Gastrocnemius medialis (tissue), 4 donors: ENCODE measurements at regions not wholly inside any gene's neighbourhood (a gene's known extent, or its start where the extent isn't known, plus 50 kb on each side); places are given as distances from the start of the nearest gene placed in this dataset.
A peak's percentile ranks its signal among the peaks of the same experiment; 100 is the strongest.

Experiments used
- ATAC-seq, 2 donors: fragments of 150-250 bp; one replicate each; pipeline ENCODE4 v1.9.1; 2016
- DNase-seq, 2 donors: peaks; one replicate each; pipeline ENCODE4 v3.0.0-alpha.2; 2019
- H3K27ac ChIP-seq, 4 donors: fragments of 200-600 bp; sonication (generic); 1 replicate in 1 of 4; 2 replicates in 3 of 4; pipeline ENCODE4 v1.5.1; 2016 to 2018; ENCODE audit warnings: mild to moderate bottlenecking in 2 of 4, moderate library complexity in 1 of 4
- H3K27me3 ChIP-seq, 3 donors: fragments of 200-600 bp; sonication (generic) in 2 of 3; 1 replicate in 1 of 3; 2 replicates in 2 of 3; pipeline versions ENCODE4 v1.5.1 to v1.6.0; 2016 to 2019; ENCODE audit warnings: mild to moderate bottlenecking in 1 of 3, moderate library complexity in 1 of 3
- H3K36me3 ChIP-seq, 2 donors: fragments of 200-600 bp; sonication (generic) in 1 of 2; one replicate each; pipeline ENCODE4 v1.5.1; 2017 to 2018
- H3K4me1 ChIP-seq, 2 donors: fragments of 200-600 bp; sonication (generic) in 1 of 2; one replicate each; pipeline ENCODE4 v1.5.1; 2016 to 2017; ENCODE audit warnings: mild to moderate bottlenecking in 2 of 2
- H3K4me3 ChIP-seq, 4 donors: fragments of 200-600 bp; sonication (generic) in 3 of 4; 1 replicate in 1 of 4; 2 replicates in 3 of 4; pipeline ENCODE4 v1.5.1; 2016 to 2019; ENCODE audit warnings: mild to moderate bottlenecking in 2 of 4
- H3K9me3 ChIP-seq, 3 donors: fragments of 200-600 bp; sonication (generic) in 2 of 3; 1 replicate in 1 of 3; 2 replicates in 2 of 3; pipeline ENCODE4 v1.5.1; 2016 to 2019
- POLR2A ChIP-seq, 2 donors: fragments of 450-650 bp; IDR thresholded peaks; one replicate each; pipeline ENCODE4 v1.6.1; 2017; ENCODE audit warnings: antibody characterized with exemption in 2 of 2, mild to moderate bottlenecking in 2 of 2, moderate library complexity in 2 of 2
- in situ Hi-C, 4 donors: fragments of 200-750 bp; cut with MboI; loops; one replicate each; pipeline versions ENCODE4 v1.15.0 to v1.8.0; 2017; ENCODE audit warnings: low sequenced_read_pairs in 4 of 4
- intact Hi-C: fragments of 100-400 bp; cut with DNase I; formaldehyde crosslinking; loops from one replicate; pipeline ENCODE4 v1.15.1; 2023; ENCODE audit warnings: low total_unique reads
- TF ChIP-seq, protein P1 (sequence below), 5 experiments: fragments of 450-650 bp in 3 of 5; fragments of 200-600 bp in 2 of 5; sonication (generic) in 2 of 5; IDR thresholded peaks in 4 of 5; conservative IDR thresholded peaks in 1 of 5; 1 replicate in 4 of 5; 2 replicates in 1 of 5; pipeline ENCODE4 v1.5.1; 2016 to 2019; ENCODE audit warnings: antibody characterized with exemption in 5 of 5, mild to moderate bottlenecking in 3 of 5, moderate library complexity in 3 of 5

- H3K36me3 ChIP-seq: no peaks in the 10 kb centered on the region
- in situ Hi-C loops: no loop called here
- no peaks in the 10 kb centered on the region for H3K9me3 ChIP-seq
- no peak for DNase-seq
- intact Hi-C loops: no loop called here
- ATAC-seq: peak in 1 of 2 donors; percentile 74
- peaks cover 0 to 3% of the 10 kb centered on the region in 2 donors for H3K4me1 ChIP-seq
- no peak overlapping the region for H3K27ac ChIP-seq
- H3K4me3 ChIP-seq: no peak overlapping the region
- TF ChIP-seq, protein P1, sequence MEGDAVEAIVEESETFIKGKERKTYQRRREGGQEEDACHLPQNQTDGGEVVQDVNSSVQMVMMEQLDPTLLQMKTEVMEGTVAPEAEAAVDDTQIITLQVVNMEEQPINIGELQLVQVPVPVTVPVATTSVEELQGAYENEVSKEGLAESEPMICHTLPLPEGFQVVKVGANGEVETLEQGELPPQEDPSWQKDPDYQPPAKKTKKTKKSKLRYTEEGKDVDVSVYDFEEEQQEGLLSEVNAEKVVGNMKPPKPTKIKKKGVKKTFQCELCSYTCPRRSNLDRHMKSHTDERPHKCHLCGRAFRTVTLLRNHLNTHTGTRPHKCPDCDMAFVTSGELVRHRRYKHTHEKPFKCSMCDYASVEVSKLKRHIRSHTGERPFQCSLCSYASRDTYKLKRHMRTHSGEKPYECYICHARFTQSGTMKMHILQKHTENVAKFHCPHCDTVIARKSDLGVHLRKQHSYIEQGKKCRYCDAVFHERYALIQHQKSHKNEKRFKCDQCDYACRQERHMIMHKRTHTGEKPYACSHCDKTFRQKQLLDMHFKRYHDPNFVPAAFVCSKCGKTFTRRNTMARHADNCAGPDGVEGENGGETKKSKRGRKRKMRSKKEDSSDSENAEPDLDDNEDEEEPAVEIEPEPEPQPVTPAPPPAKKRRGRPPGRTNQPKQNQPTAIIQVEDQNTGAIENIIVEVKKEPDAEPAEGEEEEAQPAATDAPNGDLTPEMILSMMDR (IDR thresholded peaks at IDR 0.05 in 4 of 5, conservative IDR thresholded peaks at IDR 0.05 in 1 of 5): no peak
- no peak for TF ChIP-seq POLR2A (IDR thresholded peaks at IDR 0.05)
- H3K27me3 ChIP-seq: peaks cover 0 to 2% (median 0%) of the 10 kb centered on the region in 3 donors
Observed at GRCh38 chr1:110771245-110772022, 96.7 kb upstream of the KCNA3 start.

GRCh38 chr1:110770832-110771231 lies 96.1 kb upstream of the KCNA3 start:
- peaks cover 0 to 2% (median 0%) of the 10 kb centered on the region in 3 donors for H3K27me3 ChIP-seq
- in situ Hi-C loops: no loop called here
- TF ChIP-seq POLR2A (IDR thresholded peaks at IDR 0.05): no peak
- TF ChIP-seq, protein P1 (IDR thresholded peaks at IDR 0.05 in 4 of 5, conservative IDR thresholded peaks at IDR 0.05 in 1 of 5): no peak

DNA sequence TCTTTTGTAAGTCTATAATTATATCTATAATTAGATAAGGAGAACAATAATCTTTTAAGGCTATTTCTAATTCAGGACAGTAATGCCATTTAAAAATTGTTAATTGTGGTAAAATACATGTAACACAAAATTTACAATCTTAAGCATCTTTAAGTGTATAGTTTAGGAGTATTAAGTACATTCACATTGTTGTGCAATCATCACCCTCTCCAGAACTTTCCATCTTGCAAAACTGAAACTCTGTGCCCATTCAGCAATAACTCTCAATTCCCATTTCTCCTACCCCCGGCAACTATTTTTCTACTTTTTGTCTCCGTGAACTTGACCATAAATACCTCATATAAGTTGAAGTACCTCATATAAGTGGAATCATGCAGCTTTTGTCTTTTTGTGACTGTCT lies 93.9 kb upstream of the KCNA3 start:
- TF ChIP-seq, protein P1 (IDR thresholded peaks at IDR 0.05 in 4 of 5, conservative IDR thresholded peaks at IDR 0.05 in 1 of 5): no peak
- TF ChIP-seq POLR2A (IDR thresholded peaks at IDR 0.05): no peak
- Histone ChIP-seq H3K36me3 (no peaks in the 10 kb centered on the region), H3K4me1 (peaks cover 0 to 3% of the 10 kb centered on the region in 2 donors), H3K27ac (no peak overlapping the region), H3K4me3 (no peak overlapping the region), H3K9me3 (no peaks in the 10 kb centered on the region), H3K27me3 (peaks cover 0 to 2% (median 0%) of the 10 kb centered on the region in 3 donors)
- intact Hi-C loops (loop anchor here (5.0 kb wide), 1 partner anchor 151 kb away; no protein-coding TSS in a partner anchor), in situ Hi-C loops (loop anchor here in 2 of 4 donors (5.0 to 10.0 kb wide), 2 partner anchors 134 to 136 kb away; no protein-coding TSS in a partner anchor)
- ATAC-seq (no peak), DNase-seq (no peak)

More at GRCh38 chr1:110770832-110771231, 96.1 kb upstream of the KCNA3 start:
- DNase-seq (no peak), ATAC-seq (no peak)
- no peaks in the 10 kb centered on the region for H3K36me3 ChIP-seq
- intact Hi-C loops: no loop called here
- no peak overlapping the region for H3K27ac ChIP-seq
- H3K9me3 ChIP-seq: no peaks in the 10 kb centered on the region
- H3K4me3 ChIP-seq: no peak overlapping the region
- peaks cover 0 to 3% of the 10 kb centered on the region in 2 donors for H3K4me1 ChIP-seq

- Histone ChIP-seq H3K36me3 (no peaks in the 10 kb centered on the region), H3K9me3 (no peaks in the 10 kb centered on the region), H3K4me1 (no peaks in the 10 kb centered on the region), H3K4me3 (no peak overlapping the region), H3K27ac (no peak overlapping the region), H3K27me3 (peaks cover 0 to 2% (median 0%) of the 10 kb centered on the region in 3 donors)
- no peak for TF ChIP-seq POLR2A (IDR thresholded peaks at IDR 0.05)
- TF ChIP-seq, protein P1 (IDR thresholded peaks at IDR 0.05 in 4 of 5, conservative IDR thresholded peaks at IDR 0.05 in 1 of 5): peak in 1 of 5 experiments; percentile 6
- DNase-seq (no peak), ATAC-seq (no peak)
- in situ Hi-C loops (loop anchor here in 2 of 4 donors (5.0 to 10.0 kb wide), 2 partner anchors 131 to 134 kb away; no protein-coding TSS in a partner anchor), intact Hi-C loops (loop anchor here (1.0 to 5.0 kb wide), 2 partner anchors 136 to 149 kb away; no protein-coding TSS in a partner anchor)
Observed at GRCh38 chr1:110766336-110766647, 91.6 kb upstream of the KCNA3 start.
